ENCODE measurements at regions not wholly inside any gene's neighbourhood (a gene's known extent, or its start where the extent isn't known, plus 50 kb on each side); places are given as distances from the start of the nearest gene placed in this dataset.

GRCh38 chr20:12679447-12679846 is 329.3 kb upstream of the SPTLC3 start:
- no peak for TF ChIP-seq POLR2A (IDR thresholded peaks at IDR 0.05; ENCODE audit: low read length)
- no peak for TF ChIP-seq GATA1 (IDR thresholded peaks at IDR 0.05; ENCODE audit: low read depth, low read length)
